Neural cell (in vitro differentiated cells): ENCODE measurements at regions not wholly inside any gene's neighbourhood (a gene's known extent, or its start where the extent isn't known, plus 50 kb on each side); places are given as distances from the start of the nearest gene placed in this dataset.

Experiments used
- H2AFZ ChIP-seq: fragments of 200-600, 300-800 bp; sonication (generic), shearing (Covaris generic); 2 replicates; pipeline ENCODE4 v1.6.0; 2014; ENCODE audit warnings: low read depth, mild to moderate bottlenecking, antibody characterized with exemption, low read length, moderate library complexity
- H3F3A ChIP-seq: fragments of 200-600 bp; shearing (Covaris generic); 2 replicates; pipeline ENCODE4 v1.6.1; 2016; ENCODE audit warnings: mild to moderate bottlenecking, moderate library complexity, mixed read lengths, antibody characterized with exemption, low read length; ENCODE audit not compliant: insufficient read depth, poor library complexity, severe bottlenecking
- H3K27ac ChIP-seq: fragments of 200-600, 300-800 bp; sonication (generic), shearing (Covaris generic); 2 replicates; pipeline ENCODE4 v1.5.1; 2014; ENCODE audit warnings: mild to moderate bottlenecking, low read length, moderate library complexity
- H3K27me3 ChIP-seq: fragments of 300-800, 200-600 bp; sonication (generic), shearing (Covaris generic); 2 replicates; pipeline ENCODE4 v1.6.0; 2014; ENCODE audit warnings: mild to moderate bottlenecking, low read depth, low read length, moderate library complexity; ENCODE audit not compliant: insufficient read depth
- H3K36me3 ChIP-seq: fragments of 300-800, 200-600 bp; sonication (generic), shearing (Covaris generic); 2 replicates; pipeline ENCODE4 v1.5.1; 2014; ENCODE audit warnings: mild to moderate bottlenecking, antibody characterized with exemption, low read length, moderate library complexity; ENCODE audit not compliant: insufficient read depth
- H3K4me2 ChIP-seq: fragments of 300-800, 200-600 bp; sonication (generic), shearing (Covaris generic); 2 replicates; pipeline ENCODE4 v1.6.0; 2014; ENCODE audit warnings: mild to moderate bottlenecking, low read length
- H3K4me3 ChIP-seq: fragments of 300-800, 200-600 bp; sonication (generic), shearing (Covaris generic); 2 replicates; pipeline ENCODE4 v1.5.1; 2014; ENCODE audit warnings: mild to moderate bottlenecking, low read length, moderate library complexity
- H3K79me2 ChIP-seq: fragments of 200-600 bp; shearing (Covaris generic); replicated peaks from 2 replicates; pipeline ENCODE4 v1.6.0; 2014; ENCODE audit warnings: mild to moderate bottlenecking, low read length, moderate library complexity; ENCODE audit not compliant: insufficient read depth
- H3K9ac ChIP-seq: fragments of 300-800, 200-600 bp; sonication (generic), shearing (Covaris generic); 2 replicates; pipeline ENCODE4 v1.6.1; 2016; ENCODE audit warnings: mild to moderate bottlenecking, low read length, mixed read lengths
- H3K9me2 ChIP-seq: fragments of 200-600 bp; shearing (Covaris generic); 2 replicates; pipeline ENCODE4 v1.6.1; 2016; ENCODE audit warnings: mild to moderate bottlenecking, low read length, mixed read lengths; ENCODE audit not compliant: insufficient read depth
- H3K9me3 ChIP-seq: fragments of 200-600, 300-800 bp; sonication (generic), shearing (Covaris generic); 2 replicates; pipeline ENCODE4 v1.6.1; 2016; ENCODE audit warnings: mild to moderate bottlenecking, mixed run types, low read length, moderate library complexity, mixed read lengths
- H4K20me1 ChIP-seq: fragments of 200-600 bp; shearing (Covaris generic); 2 replicates; pipeline ENCODE4 v1.6.1; 2016; ENCODE audit warnings: mild to moderate bottlenecking, mixed run types; ENCODE audit not compliant: insufficient read depth
- EP300 ChIP-seq: fragments of 450-650 bp; conservative IDR thresholded peaks from 2 replicates; pipeline ENCODE4 v1.6.1; 2014; ENCODE audit warnings: antibody characterized with exemption, mild to moderate bottlenecking, moderate library complexity; ENCODE audit not compliant: poor library complexity, severe bottlenecking
- EZH2 ChIP-seq: fragments of 200-600, 300-800 bp; shearing (Covaris generic), sonication (generic); IDR thresholded peaks from 2 replicates; pipeline ENCODE4 v1.6.1; 2014; ENCODE audit warnings: antibody characterized with exemption, low read length, borderline replicate concordance, mild to moderate bottlenecking; ENCODE audit not compliant: insufficient read depth, poor library complexity, severe bottlenecking
- MXI1 ChIP-seq: fragments of 450-650 bp; conservative IDR thresholded peaks from 2 replicates; pipeline ENCODE4 v1.6.1; 2014; ENCODE audit warnings: antibody characterized with exemption, mild to moderate bottlenecking; ENCODE audit not compliant: poor library complexity, severe bottlenecking
- POLR2AphosphoS5 ChIP-seq: IDR thresholded peaks from 2 replicates; pipeline ENCODE4 v1.6.1; 2012
- RAD21 ChIP-seq: fragments of 450-650 bp; conservative IDR thresholded peaks from 2 replicates; pipeline ENCODE4 v1.6.1; 2014; ENCODE audit warnings: antibody characterized with exemption, mild to moderate bottlenecking, moderate library complexity
- SMC3 ChIP-seq: fragments of 450-650 bp; conservative IDR thresholded peaks from 2 replicates; pipeline ENCODE4 v1.6.1; 2014; ENCODE audit warnings: antibody characterized with exemption, mild to moderate bottlenecking, moderate library complexity; ENCODE audit not compliant: poor library complexity
- TAF1 ChIP-seq: IDR thresholded peaks from 2 replicates; pipeline ENCODE4 v1.6.1; 2012; ENCODE audit warnings: low read depth
- TF ChIP-seq, protein P1 (sequence below): fragments of 450-650 bp; IDR thresholded peaks from 2 replicates; pipeline ENCODE4 v1.5.1; 2014; ENCODE audit warnings: antibody characterized with exemption, mild to moderate bottlenecking, moderate library complexity; ENCODE audit not compliant: poor library complexity, severe bottlenecking
- TF ChIP-seq, protein P2 (sequence below): IDR thresholded peaks from 2 replicates; pipeline ENCODE4 v1.6.1; 2012; ENCODE audit warnings: borderline replicate concordance

DNA sequence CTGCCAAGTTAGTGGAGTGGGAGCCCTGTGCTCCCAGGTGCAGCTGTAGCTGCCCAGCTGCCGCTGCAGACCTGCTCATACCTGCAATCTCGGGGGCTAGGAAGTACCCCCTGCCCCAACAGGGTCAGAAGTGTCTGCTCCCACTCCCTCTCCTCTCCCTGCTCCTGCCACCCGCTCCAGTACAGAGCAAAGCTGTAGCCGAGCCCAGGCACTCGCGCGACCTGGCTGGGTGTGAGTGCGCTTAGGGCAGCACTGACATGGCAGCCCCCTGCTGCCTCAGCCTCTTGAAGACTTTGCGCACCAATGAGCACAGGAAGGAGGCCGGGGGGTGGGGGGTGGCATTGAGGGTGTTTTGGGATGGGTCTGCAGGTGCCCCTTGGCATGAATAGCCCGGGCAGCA lies 1951.4 kb downstream of the SUCLG1 start:
- Histone ChIP-seq H3K4me3 (no peak overlapping the region), H3K36me3 (no peaks in the 10 kb centered on the region), H3K27me3 (no peaks in the 10 kb centered on the region), H3F3A (no peaks in the 10 kb centered on the region), H3K27ac (no peak overlapping the region), H3K9me3 (no peaks in the 10 kb centered on the region), H3K4me2 (no peak overlapping the region), H3K9ac (no peak overlapping the region), H4K20me1 (no peaks in the 10 kb centered on the region), H2AFZ (no peak overlapping the region), H3K79me2 (no peaks in the 10 kb centered on the region), H3K9me2 (no peaks in the 10 kb centered on the region)
- no peak for TF ChIP-seq SMC3
- no peak for TF ChIP-seq TAF1
- no peak for TF ChIP-seq EZH2
- no peak for TF ChIP-seq RAD21
- TF ChIP-seq, protein P1, sequence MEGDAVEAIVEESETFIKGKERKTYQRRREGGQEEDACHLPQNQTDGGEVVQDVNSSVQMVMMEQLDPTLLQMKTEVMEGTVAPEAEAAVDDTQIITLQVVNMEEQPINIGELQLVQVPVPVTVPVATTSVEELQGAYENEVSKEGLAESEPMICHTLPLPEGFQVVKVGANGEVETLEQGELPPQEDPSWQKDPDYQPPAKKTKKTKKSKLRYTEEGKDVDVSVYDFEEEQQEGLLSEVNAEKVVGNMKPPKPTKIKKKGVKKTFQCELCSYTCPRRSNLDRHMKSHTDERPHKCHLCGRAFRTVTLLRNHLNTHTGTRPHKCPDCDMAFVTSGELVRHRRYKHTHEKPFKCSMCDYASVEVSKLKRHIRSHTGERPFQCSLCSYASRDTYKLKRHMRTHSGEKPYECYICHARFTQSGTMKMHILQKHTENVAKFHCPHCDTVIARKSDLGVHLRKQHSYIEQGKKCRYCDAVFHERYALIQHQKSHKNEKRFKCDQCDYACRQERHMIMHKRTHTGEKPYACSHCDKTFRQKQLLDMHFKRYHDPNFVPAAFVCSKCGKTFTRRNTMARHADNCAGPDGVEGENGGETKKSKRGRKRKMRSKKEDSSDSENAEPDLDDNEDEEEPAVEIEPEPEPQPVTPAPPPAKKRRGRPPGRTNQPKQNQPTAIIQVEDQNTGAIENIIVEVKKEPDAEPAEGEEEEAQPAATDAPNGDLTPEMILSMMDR = no peak
- no peak for TF ChIP-seq MXI1
- TF ChIP-seq, protein P2, sequence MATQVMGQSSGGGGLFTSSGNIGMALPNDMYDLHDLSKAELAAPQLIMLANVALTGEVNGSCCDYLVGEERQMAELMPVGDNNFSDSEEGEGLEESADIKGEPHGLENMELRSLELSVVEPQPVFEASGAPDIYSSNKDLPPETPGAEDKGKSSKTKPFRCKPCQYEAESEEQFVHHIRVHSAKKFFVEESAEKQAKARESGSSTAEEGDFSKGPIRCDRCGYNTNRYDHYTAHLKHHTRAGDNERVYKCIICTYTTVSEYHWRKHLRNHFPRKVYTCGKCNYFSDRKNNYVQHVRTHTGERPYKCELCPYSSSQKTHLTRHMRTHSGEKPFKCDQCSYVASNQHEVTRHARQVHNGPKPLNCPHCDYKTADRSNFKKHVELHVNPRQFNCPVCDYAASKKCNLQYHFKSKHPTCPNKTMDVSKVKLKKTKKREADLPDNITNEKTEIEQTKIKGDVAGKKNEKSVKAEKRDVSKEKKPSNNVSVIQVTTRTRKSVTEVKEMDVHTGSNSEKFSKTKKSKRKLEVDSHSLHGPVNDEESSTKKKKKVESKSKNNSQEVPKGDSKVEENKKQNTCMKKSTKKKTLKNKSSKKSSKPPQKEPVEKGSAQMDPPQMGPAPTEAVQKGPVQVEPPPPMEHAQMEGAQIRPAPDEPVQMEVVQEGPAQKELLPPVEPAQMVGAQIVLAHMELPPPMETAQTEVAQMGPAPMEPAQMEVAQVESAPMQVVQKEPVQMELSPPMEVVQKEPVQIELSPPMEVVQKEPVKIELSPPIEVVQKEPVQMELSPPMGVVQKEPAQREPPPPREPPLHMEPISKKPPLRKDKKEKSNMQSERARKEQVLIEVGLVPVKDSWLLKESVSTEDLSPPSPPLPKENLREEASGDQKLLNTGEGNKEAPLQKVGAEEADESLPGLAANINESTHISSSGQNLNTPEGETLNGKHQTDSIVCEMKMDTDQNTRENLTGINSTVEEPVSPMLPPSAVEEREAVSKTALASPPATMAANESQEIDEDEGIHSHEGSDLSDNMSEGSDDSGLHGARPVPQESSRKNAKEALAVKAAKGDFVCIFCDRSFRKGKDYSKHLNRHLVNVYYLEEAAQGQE = no peak
- no peak for TF ChIP-seq EP300
- TF ChIP-seq POLR2AphosphoS5 = no peak

DNA sequence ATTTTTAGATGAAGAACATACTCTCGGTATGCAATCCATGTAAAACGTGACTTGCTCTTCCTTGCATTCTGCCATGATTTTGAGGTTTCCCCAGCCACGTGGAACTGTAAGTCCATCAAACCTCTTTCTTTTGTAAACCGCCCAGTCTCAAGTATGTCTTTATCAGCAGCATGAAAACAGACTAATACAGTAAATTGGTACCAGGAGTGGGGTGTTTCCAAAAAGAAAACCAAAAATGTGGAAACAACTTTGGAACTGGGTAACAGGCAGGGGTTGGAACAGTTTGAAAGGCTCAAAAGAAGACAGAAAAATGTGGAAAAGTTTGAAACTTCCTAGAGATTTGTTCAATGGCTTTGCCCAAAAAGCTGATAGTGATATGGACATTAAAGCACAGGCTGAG lies 1957.9 kb downstream of the SUCLG1 start:
- Histone ChIP-seq H3F3A (no peaks in the 10 kb centered on the region), H2AFZ (no peak overlapping the region), H3K4me2 (no peak overlapping the region), H3K9me3 (no peaks in the 10 kb centered on the region), H3K4me3 (no peak overlapping the region), H3K9ac (no peak overlapping the region), H3K9me2 (no peaks in the 10 kb centered on the region), H3K27ac (no peak overlapping the region), H3K36me3 (no peaks in the 10 kb centered on the region), H4K20me1 (no peaks in the 10 kb centered on the region), H3K27me3 (no peaks in the 10 kb centered on the region), H3K79me2 (no peaks in the 10 kb centered on the region)
- TF ChIP-seq EZH2 = no peak
- TF ChIP-seq, protein P1 = no peak
